HG03025 (cell line): ENCODE measurements at regions not wholly inside any gene's neighbourhood (a gene's known extent, or its start where the extent isn't known, plus 50 kb on each side); places are given as distances from the start of the nearest gene placed in this dataset.

Experiments used
- ATAC-seq: cut with Tn5 transposase; IDR thresholded peaks from one replicate; pipeline ENCODE4 v1.9.1; 2021; ENCODE audit warnings: mild to moderate bottlenecking, moderate library complexity; ENCODE audit not compliant: unreplicated experiment, low FRiP score

DNA sequence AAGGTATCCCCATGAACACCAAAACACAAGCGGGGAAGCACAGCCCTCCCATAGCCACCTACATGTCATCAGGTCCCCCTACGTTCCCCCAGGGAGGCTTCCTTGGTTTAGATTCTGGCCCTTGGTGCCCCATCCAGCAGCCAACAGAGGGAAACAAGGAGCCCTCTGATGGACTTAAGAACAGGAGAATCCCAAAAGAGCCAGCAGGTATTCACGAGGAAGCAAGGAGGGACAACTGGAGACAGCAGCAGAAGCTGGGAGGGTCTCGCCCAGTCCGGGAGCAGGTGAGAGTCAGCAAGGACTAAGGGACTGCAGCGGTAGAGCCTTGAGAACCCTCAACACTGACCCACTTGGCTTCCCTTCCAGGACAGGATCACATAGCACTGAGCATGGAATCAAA lies 58.4 kb upstream of the TOP1 start:
- ATAC-seq = no peak

- ATAC-seq = no peak
Measured at GRCh38 chr20:40977218-40977617, 51.4 kb upstream of the TOP1 start.

GRCh38 chr20:40978761-40979160 lies 49.9 kb upstream of the TOP1 start:
- ATAC-seq = no peak
